ENCODE measurements at regions not wholly inside any gene's neighbourhood (a gene's known extent, or its start where the extent isn't known, plus 50 kb on each side); places are given as distances from the start of the nearest gene placed in this dataset.

GRCh38 chr12:68495336-68496070 is 115.2 kb upstream of the RAP1B start:
- DNase-seq (ENCODE audit: low spot score) (no peak), ATAC-seq (ENCODE audit: low read depth) (no peak)
- Histone ChIP-seq H3K27ac (ENCODE audit: poor library complexity, severe bottlenecking) (no peak overlapping the region), H3K36me3 (ENCODE audit: low read depth) (no peaks in the 10 kb centered on the region), H3K9me3 (ENCODE audit: severe bottlenecking) (no peaks in the 10 kb centered on the region), H3K4me3 (ENCODE audit: severe bottlenecking) (no peak overlapping the region), H3K27me3 (ENCODE audit: insufficient read depth, poor library complexity, severe bottlenecking) (no peaks in the 10 kb centered on the region), H3K4me1 (ENCODE audit: insufficient read depth, poor library complexity, severe bottlenecking) (no peaks in the 10 kb centered on the region)
- TF ChIP-seq CTCF (IDR thresholded peaks at IDR 0.05; ENCODE audit: poor library complexity, severe bottlenecking): no peak

GRCh38 chr12:68497107-68497506 is 113.6 kb upstream of the RAP1B start:
- H3K4me1 ChIP-seq (ENCODE audit: insufficient read depth, poor library complexity, severe bottlenecking): no peaks in the 10 kb centered on the region
- no peak overlapping the region for H3K4me3 ChIP-seq (ENCODE audit: severe bottlenecking)
- no peak for TF ChIP-seq CTCF (IDR thresholded peaks at IDR 0.05; ENCODE audit: poor library complexity, severe bottlenecking)
- ATAC-seq (ENCODE audit: low read depth): no peak
- H3K27me3 ChIP-seq (ENCODE audit: insufficient read depth, poor library complexity, severe bottlenecking): no peaks in the 10 kb centered on the region
- no peak overlapping the region for H3K27ac ChIP-seq (ENCODE audit: poor library complexity, severe bottlenecking)
- no peak for DNase-seq (ENCODE audit: low spot score)
- H3K36me3 ChIP-seq (ENCODE audit: low read depth): no peaks in the 10 kb centered on the region
- no peaks in the 10 kb centered on the region for H3K9me3 ChIP-seq (ENCODE audit: severe bottlenecking)

GRCh38 chr12:68497702-68498101 is 113.0 kb upstream of the RAP1B start:
- ATAC-seq (ENCODE audit: low read depth): peak; percentile 31; the same call in 2 of the 3 replicates
- no peaks in the 10 kb centered on the region for H3K9me3 ChIP-seq (ENCODE audit: severe bottlenecking)
- no peaks in the 10 kb centered on the region for H3K36me3 ChIP-seq (ENCODE audit: low read depth)
- H3K4me3 ChIP-seq (ENCODE audit: severe bottlenecking): no peak overlapping the region
- H3K27me3 ChIP-seq (ENCODE audit: insufficient read depth, poor library complexity, severe bottlenecking): no peaks in the 10 kb centered on the region
- no peak for TF ChIP-seq CTCF (IDR thresholded peaks at IDR 0.05; ENCODE audit: poor library complexity, severe bottlenecking)
- H3K27ac ChIP-seq (ENCODE audit: poor library complexity, severe bottlenecking): no peak overlapping the region
- H3K4me1 ChIP-seq (ENCODE audit: insufficient read depth, poor library complexity, severe bottlenecking): no peaks in the 10 kb centered on the region
- no peak for DNase-seq (ENCODE audit: low spot score)

GRCh38 chr12:68498736-68499135 is 112.0 kb upstream of the RAP1B start:
- ATAC-seq (ENCODE audit: low read depth) (no peak), DNase-seq (ENCODE audit: low spot score) (no peak)
- Histone ChIP-seq H3K4me1 (ENCODE audit: insufficient read depth, poor library complexity, severe bottlenecking) (no peaks in the 10 kb centered on the region), H3K27ac (ENCODE audit: poor library complexity, severe bottlenecking) (no peak overlapping the region), H3K4me3 (ENCODE audit: severe bottlenecking) (no peak overlapping the region), H3K9me3 (ENCODE audit: severe bottlenecking) (no peaks in the 10 kb centered on the region), H3K27me3 (ENCODE audit: insufficient read depth, poor library complexity, severe bottlenecking) (no peaks in the 10 kb centered on the region), H3K36me3 (ENCODE audit: low read depth) (no peaks in the 10 kb centered on the region)
- TF ChIP-seq CTCF (IDR thresholded peaks at IDR 0.05; ENCODE audit: poor library complexity, severe bottlenecking): no peak

- no peak for DNase-seq (ENCODE audit: low spot score)
Observed at GRCh38 chr12:68499616-68500015, 111.1 kb upstream of the RAP1B start.

More at GRCh38 chr12:68499616-68500015, 111.1 kb upstream of the RAP1B start:
- Histone ChIP-seq H3K36me3 (ENCODE audit: low read depth) (no peaks in the 10 kb centered on the region), H3K27me3 (ENCODE audit: insufficient read depth, poor library complexity, severe bottlenecking) (no peaks in the 10 kb centered on the region), H3K27ac (ENCODE audit: poor library complexity, severe bottlenecking) (no peak overlapping the region), H3K4me1 (ENCODE audit: insufficient read depth, poor library complexity, severe bottlenecking) (no peaks in the 10 kb centered on the region), H3K9me3 (ENCODE audit: severe bottlenecking) (no peaks in the 10 kb centered on the region), H3K4me3 (ENCODE audit: severe bottlenecking) (no peak overlapping the region)
- TF ChIP-seq CTCF (IDR thresholded peaks at IDR 0.05; ENCODE audit: poor library complexity, severe bottlenecking): no peak
- ATAC-seq (ENCODE audit: low read depth): no peak

Measured in RWPE2 (cell line).